Cortex of kidney (tissue), 1 donor: ENCODE measurements at regions not wholly inside any gene's neighbourhood (a gene's known extent, or its start where the extent isn't known, plus 50 kb on each side); places are given as distances from the start of the nearest gene placed in this dataset.

Experiments used
- DNase-seq: peaks from one replicate; lab custom pipeline; 2025; lab: John Stamatoyannopoulos, UW

DNA sequence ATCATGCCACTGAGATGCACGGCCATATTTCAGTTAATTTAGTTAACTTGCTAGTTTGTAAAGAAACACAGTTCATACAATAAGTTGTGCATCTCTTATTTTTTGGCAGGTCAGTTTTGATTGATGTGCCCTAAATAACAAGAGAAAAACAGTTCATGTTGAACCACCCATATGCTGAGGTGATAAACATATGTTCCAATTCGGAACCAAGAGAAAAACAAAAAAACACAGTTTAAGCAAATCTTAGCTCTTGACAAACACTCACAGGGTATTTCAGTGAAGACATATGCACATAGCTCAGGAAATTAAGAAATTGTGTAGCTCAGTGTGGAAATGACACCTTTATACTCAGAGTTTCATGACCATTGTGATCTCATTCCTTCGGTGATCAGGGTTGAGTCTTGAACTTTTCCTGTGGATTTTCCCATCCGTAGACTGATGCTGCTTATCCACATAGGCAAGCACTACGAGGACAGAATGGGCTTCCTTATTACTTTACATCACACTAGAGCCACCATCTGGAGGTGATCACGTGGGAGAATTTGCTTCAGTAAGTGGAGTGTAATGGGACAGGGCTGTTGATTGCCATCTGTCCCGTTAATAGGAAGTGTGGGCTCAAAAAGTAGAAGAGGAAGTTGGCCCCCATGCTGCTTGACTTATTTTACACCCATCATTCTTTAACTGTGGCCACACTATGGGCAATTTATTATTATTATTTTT lies 773.0 kb downstream of the MTRR start:
- no peak for DNase-seq

GRCh38 chr5:8644377-8644776 lies 775.4 kb downstream of the MTRR start:
- no peak for DNase-seq

- no peak for DNase-seq
Observed at GRCh38 chr5:8647111-8647510, 778.2 kb downstream of the MTRR start.

GRCh38 chr5:8650186-8650585 lies 781.2 kb downstream of the MTRR start:
- no peak for DNase-seq

GRCh38 chr5:8660133-8660893 lies 791.4 kb downstream of the MTRR start:
- DNase-seq = no peak

DNA sequence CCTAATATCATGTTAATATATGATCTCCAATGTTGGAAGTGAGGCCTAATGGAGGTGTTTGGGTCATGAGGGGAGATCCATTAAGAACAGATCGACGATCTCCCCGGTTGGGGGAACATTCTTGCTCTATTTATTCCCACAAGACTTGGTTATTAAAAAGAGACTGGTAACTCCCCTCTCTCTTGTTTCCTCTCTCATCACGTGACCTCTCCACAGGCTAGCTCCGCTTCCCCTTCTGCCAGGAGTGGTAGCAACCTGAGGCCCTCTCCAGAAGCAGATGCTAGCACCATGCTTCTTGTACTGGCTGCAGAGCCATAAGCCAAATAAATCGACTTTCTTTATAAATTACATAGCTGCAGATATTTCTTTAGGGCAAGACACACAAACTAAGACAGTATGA lies 794.4 kb downstream of the MTRR start:
- no peak for DNase-seq

- DNase-seq = no peak
Observed at GRCh38 chr5:8675182-8675581, 806.2 kb downstream of the MTRR start.

DNA sequence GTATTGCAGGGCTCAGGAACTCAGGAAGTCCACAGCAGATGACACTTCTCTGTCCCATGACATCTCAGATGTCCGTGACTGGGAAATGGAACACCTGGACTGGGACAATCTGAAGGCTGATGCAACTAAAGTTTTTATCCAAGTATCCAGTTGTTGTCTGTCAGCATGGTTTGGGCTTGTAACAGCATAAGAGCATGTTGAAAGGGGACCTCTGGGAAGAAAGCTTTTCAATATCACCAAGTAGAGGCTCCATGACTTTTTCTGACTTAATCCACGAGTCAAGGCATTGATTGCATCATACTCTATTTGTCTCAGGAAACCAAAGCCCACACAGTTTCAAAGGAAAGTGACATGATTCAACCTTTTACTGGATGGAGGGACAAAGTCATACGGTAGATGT lies 807.7 kb downstream of the MTRR start:
- no peak for DNase-seq

- no peak for DNase-seq
Observed at GRCh38 chr5:8682381-8682780, 813.4 kb downstream of the MTRR start.

DNA sequence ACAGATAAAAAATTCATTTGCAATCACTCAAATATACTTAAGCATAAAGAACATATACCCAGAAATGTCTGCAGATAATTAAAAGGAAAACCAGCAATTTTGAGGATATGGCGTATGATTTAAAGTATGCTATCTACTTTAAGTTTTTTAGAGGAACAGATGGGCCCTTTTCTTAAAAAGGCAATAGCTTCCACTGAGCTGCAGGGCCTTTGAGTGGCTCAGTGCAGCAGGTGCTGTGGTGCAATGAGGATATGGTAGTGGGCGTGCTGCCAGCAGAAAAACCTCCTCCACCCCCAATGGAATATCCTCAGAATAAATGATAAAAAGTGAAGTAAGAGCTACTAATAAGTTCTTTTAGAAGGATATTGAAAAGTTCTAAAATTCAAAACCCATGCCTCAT lies 814.5 kb downstream of the MTRR start:
- DNase-seq = no peak

- DNase-seq = no peak
Observed at GRCh38 chr5:8685704-8686103, 816.8 kb downstream of the MTRR start.

- no peak for DNase-seq
Observed at GRCh38 chr5:8686707-8687106, 817.8 kb downstream of the MTRR start.

- DNase-seq = no peak
Observed at GRCh38 chr5:8689773-8690172, 820.8 kb downstream of the MTRR start.

DNA sequence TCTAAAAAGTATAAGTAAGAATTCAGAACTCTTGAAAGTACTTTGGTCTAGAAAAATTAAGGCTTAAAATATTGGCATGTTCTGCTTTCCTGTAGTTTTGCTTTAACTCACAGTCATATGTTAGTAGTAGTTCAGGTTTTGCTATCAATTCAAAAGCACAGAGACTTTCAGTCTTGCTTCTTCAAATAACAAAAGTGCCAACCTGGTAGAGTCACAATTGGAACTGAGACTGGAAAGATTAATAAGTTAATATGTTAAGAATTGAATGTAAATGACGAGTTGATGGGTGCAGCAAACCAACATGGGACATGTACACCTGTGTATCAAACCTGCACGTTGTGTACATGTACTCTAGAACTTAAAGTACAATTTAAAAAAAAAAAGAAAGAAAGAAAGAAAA lies 822.3 kb downstream of the MTRR start:
- DNase-seq = no peak

- no peak for DNase-seq
Observed at GRCh38 chr5:8693341-8693844, 824.4 kb downstream of the MTRR start.

- no peak for DNase-seq
Observed at GRCh38 chr5:8694545-8694944, 825.6 kb downstream of the MTRR start.

DNA sequence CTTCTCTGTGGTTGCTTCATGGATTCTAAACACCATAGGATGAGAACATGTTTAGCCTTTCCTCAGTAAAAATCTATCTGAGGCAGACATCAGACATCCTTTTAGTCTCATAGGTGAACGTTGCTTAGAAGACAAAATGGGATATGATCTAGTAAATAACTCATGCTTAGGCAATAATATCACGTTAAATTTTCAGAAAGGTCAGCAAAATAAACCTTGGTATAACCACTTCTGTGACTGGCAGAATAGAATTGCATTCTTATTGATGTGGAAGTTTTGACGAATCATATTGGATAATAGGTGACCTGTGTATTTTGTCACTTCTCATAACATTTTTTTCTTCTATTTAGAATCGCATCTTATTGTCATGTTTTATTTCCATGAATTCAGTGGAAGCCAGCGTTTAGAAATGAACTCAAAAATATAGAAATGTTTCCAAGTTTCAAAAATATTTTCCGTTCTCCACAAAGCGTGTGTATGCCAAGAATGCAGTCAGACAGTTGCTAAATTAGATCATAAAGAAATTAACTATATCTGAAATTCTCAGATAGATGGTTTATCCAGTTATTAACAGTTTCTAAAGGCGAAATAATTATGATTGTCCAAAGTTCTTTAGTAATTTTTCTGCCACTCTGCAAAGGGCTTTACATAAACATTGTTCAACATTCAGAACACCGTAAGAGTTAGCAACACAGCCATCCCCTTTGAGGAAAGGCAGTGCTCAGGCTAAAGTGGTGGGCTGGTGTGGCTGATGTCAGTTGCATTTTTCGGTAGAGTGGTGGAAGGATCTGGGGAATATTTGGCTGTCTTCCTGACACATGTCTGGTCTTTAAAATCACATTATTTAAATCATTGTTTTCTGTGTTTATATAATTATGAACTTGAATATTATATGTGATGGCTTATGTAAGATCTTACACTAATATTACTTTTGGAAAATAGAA lies 827.2 kb downstream of the MTRR start:
- no peak for DNase-seq

DNA sequence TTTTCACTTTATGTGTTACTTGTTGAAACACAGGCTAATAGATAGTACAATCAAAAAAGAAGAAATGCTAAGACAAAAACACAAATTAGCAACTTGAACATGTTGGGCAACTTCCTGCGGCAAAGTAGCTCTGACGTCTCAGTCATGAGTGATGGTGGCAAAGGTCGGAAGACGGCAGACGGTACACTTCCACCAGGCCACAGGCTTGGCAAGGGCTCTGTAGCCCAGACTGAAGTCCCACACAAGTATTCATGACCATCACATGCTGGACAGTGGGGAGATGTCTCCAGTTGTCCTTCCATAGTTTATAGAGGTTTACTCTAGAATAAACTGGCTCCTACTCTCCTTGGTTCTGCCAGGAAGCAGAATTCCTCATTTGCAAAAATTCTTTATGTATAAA lies 831.3 kb downstream of the MTRR start:
- DNase-seq = no peak

- no peak for DNase-seq
Observed at GRCh38 chr5:8700671-8701070, 831.7 kb downstream of the MTRR start.

GRCh38 chr5:8701251-8701650 lies 832.3 kb downstream of the MTRR start:
- no peak for DNase-seq

DNA sequence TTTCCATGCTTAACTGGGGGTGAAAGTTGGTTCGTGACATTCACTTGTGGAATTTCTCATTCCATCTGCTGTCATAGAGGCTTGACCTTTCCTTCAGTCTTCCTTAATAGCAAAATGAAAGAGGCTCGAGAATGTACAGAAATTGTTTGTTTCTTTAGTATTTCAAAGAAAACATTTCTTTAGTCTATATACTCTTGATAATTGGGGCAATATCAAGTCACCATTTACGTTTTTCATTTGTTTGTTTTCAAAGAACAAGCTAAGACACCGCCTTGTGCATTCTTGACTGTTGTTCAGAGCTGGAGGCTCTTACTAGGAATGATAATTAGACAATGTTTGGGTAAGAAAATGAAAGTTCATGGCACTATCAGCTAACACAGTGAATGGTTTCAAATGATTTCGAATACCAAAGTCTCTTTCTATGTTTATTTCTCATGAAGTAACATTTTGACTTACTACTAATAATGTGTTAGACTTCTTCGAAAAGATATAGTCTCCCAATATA lies 835.4 kb downstream of the SEMA5A start:
- DNase-seq = no peak

- DNase-seq = no peak
Observed at GRCh38 chr5:8714198-8714597, 831.7 kb downstream of the SEMA5A start.
